Loucy (cell line): ENCODE measurements at regions not wholly inside any gene's neighbourhood (a gene's known extent, or its start where the extent isn't known, plus 50 kb on each side); places are given as distances from the start of the nearest gene placed in this dataset.

Experiments used
- H2AFZ ChIP-seq: fragments of 200-600 bp; sonication (generic); 2 replicates; pipeline ENCODE4 v1.6.0; 2016; ENCODE audit warnings: antibody characterized with exemption, mild to moderate bottlenecking, low read length, moderate library complexity
- H3F3A ChIP-seq: fragments of 200-600 bp; 2 replicates; pipeline ENCODE4 v1.6.0; 2016; ENCODE audit warnings: antibody characterized with exemption, low read depth, mild to moderate bottlenecking
- H3K27me3 ChIP-seq: fragments of 200-600 bp; sonication (generic); 2 replicates; pipeline ENCODE4 v1.6.1; 2014; ENCODE audit warnings: low read length, mild to moderate bottlenecking; ENCODE audit not compliant: insufficient read depth, poor library complexity, severe bottlenecking
- H3K36me3 ChIP-seq: fragments of 200-600 bp; sonication (generic); 2 replicates; pipeline ENCODE4 v1.6.1; 2016; ENCODE audit warnings: low read length; ENCODE audit not compliant: insufficient read depth
- H3K4me1 ChIP-seq: fragments of 200-600 bp; sonication (generic); 2 replicates; pipeline ENCODE4 v1.5.1; 2014; ENCODE audit warnings: low read length, mild to moderate bottlenecking; ENCODE audit not compliant: insufficient read depth, poor library complexity, severe bottlenecking
- H3K4me2 ChIP-seq: fragments of 200-600 bp; sonication (generic); 2 replicates; pipeline ENCODE4 v1.6.0; 2014; ENCODE audit warnings: antibody characterized with exemption, low read length, low read depth, mild to moderate bottlenecking; ENCODE audit not compliant: poor library complexity, severe bottlenecking
- H3K4me3 ChIP-seq: fragments of 200-600 bp; sonication (generic); 2 replicates; pipeline ENCODE4 v1.5.1; 2014; ENCODE audit warnings: low read length, mild to moderate bottlenecking, mixed read lengths; ENCODE audit not compliant: poor library complexity, severe bottlenecking
- H3K79me2 ChIP-seq: fragments of 200-600 bp; sonication (generic); 2 replicates; pipeline ENCODE4 v1.6.1; 2014; ENCODE audit warnings: low read length; ENCODE audit not compliant: insufficient read depth
- H3K9ac ChIP-seq: fragments of 200-600 bp; sonication (generic); 2 replicates; pipeline ENCODE4 v1.6.0; 2014; ENCODE audit warnings: mild to moderate bottlenecking, low read depth, low read length, moderate library complexity; ENCODE audit not compliant: poor library complexity, severe bottlenecking
- H3K9me2 ChIP-seq: fragments of 200-600 bp; sonication (generic); replicated peaks from 2 replicates; pipeline ENCODE4 v1.6.1; 2016; ENCODE audit warnings: low read depth, low read length, mixed read lengths
- H3K9me3 ChIP-seq: fragments of 200-600 bp; sonication (generic); 2 replicates; pipeline ENCODE4 v1.6.1; 2014; ENCODE audit warnings: mild to moderate bottlenecking, antibody characterized with exemption, low read length, low read depth; ENCODE audit not compliant: insufficient read depth
- H4K20me1 ChIP-seq: fragments of 200-600 bp; sonication (generic); 2 replicates; pipeline ENCODE4 v1.6.0; 2014; ENCODE audit warnings: antibody characterized with exemption, low read length, mild to moderate bottlenecking; ENCODE audit not compliant: insufficient read depth, poor library complexity, severe bottlenecking
- CTCF ChIP-seq: fragments of 200-600 bp; sonication (generic); conservative IDR thresholded peaks from 2 replicates; pipeline ENCODE4 v1.5.1; 2014; ENCODE audit warnings: mild to moderate bottlenecking, antibody characterized with exemption, low read length
- EZH2phosphoT487 ChIP-seq: fragments of 200-600 bp; IDR thresholded peaks from 2 replicates; pipeline ENCODE4 v1.6.1; 2018; ENCODE audit warnings: antibody characterized with exemption, mild to moderate bottlenecking, moderate library complexity, borderline replicate concordance

- no peaks in the 10 kb centered on the region for H3K27me3 ChIP-seq
- H3K79me2 ChIP-seq: no peaks in the 10 kb centered on the region
- no peaks in the 10 kb centered on the region for H3K9me3 ChIP-seq
- H3K9ac ChIP-seq: no peak overlapping the region
- TF ChIP-seq EZH2phosphoT487 (no peak), CTCF (no peak)
- no peaks in the 10 kb centered on the region for H3F3A ChIP-seq
- H3K4me1 ChIP-seq: no peaks in the 10 kb centered on the region
- H3K9me2 ChIP-seq: no peaks in the 10 kb centered on the region
- H3K36me3 ChIP-seq: no peaks in the 10 kb centered on the region
- H4K20me1 ChIP-seq: no peaks in the 10 kb centered on the region
- H3K4me3 ChIP-seq: no peak overlapping the region
- no peak overlapping the region for H3K4me2 ChIP-seq
- no peak overlapping the region for H2AFZ ChIP-seq
Measured at GRCh38 chr6:142601427-142601826, 299.6 kb downstream of the ADGRG6 start.

- H3F3A ChIP-seq: no peaks in the 10 kb centered on the region
- no peak overlapping the region for H3K4me2 ChIP-seq
- TF ChIP-seq CTCF: no peak
- no peak for TF ChIP-seq EZH2phosphoT487
- no peaks in the 10 kb centered on the region for H3K79me2 ChIP-seq
- no peaks in the 10 kb centered on the region for H3K27me3 ChIP-seq
- H4K20me1 ChIP-seq: no peaks in the 10 kb centered on the region
- H3K9ac ChIP-seq: no peak overlapping the region
- no peak overlapping the region for H2AFZ ChIP-seq
- no peak overlapping the region for H3K4me3 ChIP-seq
- H3K9me2 ChIP-seq: no peaks in the 10 kb centered on the region
- H3K9me3 ChIP-seq: no peaks in the 10 kb centered on the region
- H3K36me3 ChIP-seq: no peaks in the 10 kb centered on the region
- no peaks in the 10 kb centered on the region for H3K4me1 ChIP-seq
Measured at GRCh38 chr6:142602972-142603371, 301.2 kb downstream of the ADGRG6 start.

GRCh38 chr6:142605922-142606485, 304.2 kb downstream of the ADGRG6 start:
- no peaks in the 10 kb centered on the region for H3K27me3 ChIP-seq
- H2AFZ ChIP-seq: no peak overlapping the region
- H4K20me1 ChIP-seq: no peaks in the 10 kb centered on the region
- H3K4me1 ChIP-seq: no peaks in the 10 kb centered on the region
- TF ChIP-seq EZH2phosphoT487: no peak
- no peaks in the 10 kb centered on the region for H3K9me3 ChIP-seq
- no peak overlapping the region for H3K9ac ChIP-seq
- no peaks in the 10 kb centered on the region for H3K79me2 ChIP-seq
- no peaks in the 10 kb centered on the region for H3K36me3 ChIP-seq
- no peak overlapping the region for H3K4me3 ChIP-seq
- no peaks in the 10 kb centered on the region for H3F3A ChIP-seq
- H3K9me2 ChIP-seq: no peaks in the 10 kb centered on the region
- H3K4me2 ChIP-seq: no peak overlapping the region

GRCh38 chr6:142612956-142613355, 311.1 kb downstream of the ADGRG6 start:
- Histone ChIP-seq H3K36me3 (no peaks in the 10 kb centered on the region), H3K79me2 (no peaks in the 10 kb centered on the region), H3K4me1 (no peaks in the 10 kb centered on the region), H3K9me3 (no peaks in the 10 kb centered on the region), H3K9me2 (no peaks in the 10 kb centered on the region), H3K4me2 (no peak overlapping the region), H3K9ac (no peak overlapping the region), H3F3A (no peaks in the 10 kb centered on the region), H4K20me1 (no peaks in the 10 kb centered on the region), H3K4me3 (no peak overlapping the region), H3K27me3 (no peaks in the 10 kb centered on the region), H2AFZ (no peak overlapping the region; the same call in 1 of the 2 replicates)
- TF ChIP-seq CTCF (no peak), EZH2phosphoT487 (no peak)
